ENCODE measurements at regions not wholly inside any gene's neighbourhood (a gene's known extent, or its start where the extent isn't known, plus 50 kb on each side); places are given as distances from the start of the nearest gene placed in this dataset.

DNA sequence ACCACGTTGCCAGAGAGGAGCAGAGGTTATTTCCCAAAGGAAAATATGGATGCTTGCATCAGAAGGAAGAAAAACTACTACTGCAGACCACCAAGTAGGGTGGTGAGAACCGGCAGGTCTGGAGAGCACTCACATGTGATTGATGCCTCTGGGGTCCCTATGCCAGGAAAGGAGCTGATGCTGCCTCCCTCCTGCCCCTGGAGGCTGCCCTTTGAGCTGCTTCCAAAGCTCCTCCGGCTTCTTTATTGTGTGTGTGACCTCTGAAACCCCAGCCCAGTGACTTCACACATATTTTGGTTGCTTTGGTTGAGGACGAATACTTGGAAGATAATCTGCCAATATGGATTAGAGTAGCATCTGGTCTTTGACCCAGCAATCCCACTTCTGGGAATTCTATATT, 133.4 kb downstream of the AACS start:
- no peak for TF ChIP-seq CTCF (conservative IDR thresholded peaks at IDR 0.05)
- TF ChIP-seq ZFX (IDR thresholded peaks at IDR 0.05): no peak
